Heart left ventricle (tissue), 16 donors: ENCODE measurements at regions not wholly inside any gene's neighbourhood (a gene's known extent, or its start where the extent isn't known, plus 50 kb on each side); places are given as distances from the start of the nearest gene placed in this dataset.

ENCODE experiments used
- ATAC-seq, 4 donors: fragments of 200-7000 bp; cut with Tn5 transposase; one replicate each; pipeline ENCODE4 v1.9.1; 2020 to 2022; ENCODE audit warnings: moderate library complexity in 4 of 4, mild to moderate bottlenecking in 3 of 4, moderate number of reproducible peaks in 1 of 4
- DNase-seq, 5 donors: peaks; one replicate each; pipeline ENCODE4 v3.0.0-alpha.2; 2020
- H3K27ac ChIP-seq, 12 donors: fragments of 200-600 bp; sonication (generic) in 4 of 12; one replicate each; pipeline versions ENCODE4 v1.5.0 to v1.8.0; 2016 to 2022; ENCODE audit warnings: mild to moderate bottlenecking in 2 of 12
- H3K27me3 ChIP-seq, 9 donors: fragments of 200-600 bp; sonication (generic) in 2 of 9; one replicate each; pipeline versions ENCODE4 v1.5.1 to v1.8.0; 2016 to 2022; ENCODE audit warnings: mild to moderate bottlenecking in 3 of 9
- H3K36me3 ChIP-seq, 9 donors: fragments of 200-600 bp; sonication (generic) in 2 of 9; one replicate each; pipeline versions ENCODE4 v1.5.0 to v1.8.0; 2018 to 2022; ENCODE audit warnings: mild to moderate bottlenecking in 2 of 9
- H3K4me1 ChIP-seq, 12 donors: fragments of 200-600 bp; sonication (generic) in 4 of 12; one replicate each; pipeline versions ENCODE4 v1.5.0 to v1.8.0; 2016 to 2022; ENCODE audit warnings: mild to moderate bottlenecking in 3 of 12
- H3K4me3 ChIP-seq, 12 donors: fragments of 200-600 bp; sonication (generic) in 4 of 12; one replicate each; pipeline versions ENCODE4 v1.5.0 to v1.8.0; 2017 to 2022; ENCODE audit warnings: mild to moderate bottlenecking in 9 of 12, moderate library complexity in 4 of 12
- H3K9me3 ChIP-seq, 12 donors: fragments of 200-600 bp; sonication (generic) in 4 of 12; one replicate each; pipeline versions ENCODE4 v1.5.0 to v1.8.0; 2016 to 2022; ENCODE audit warnings: mild to moderate bottlenecking in 1 of 12
- POLR2A ChIP-seq, 2 donors: fragments of 450-650 bp; IDR thresholded peaks; one replicate each; pipeline ENCODE4 v1.6.1; 2017; ENCODE audit warnings: antibody characterized with exemption in 2 of 2, mild to moderate bottlenecking in 2 of 2, moderate library complexity in 2 of 2
- WGBS, 4 donors: extraction: QIAGEN DNeasy Blood & Tissue Kit in 2 of 4; methylation state at CpG; one replicate each; pipeline versions ENCODE4 v1.1.5 to v1.1.7; 2013 to 2018; 5-methylcytosine and 5-hydroxymethylcytosine counted together
- intact Hi-C, 10 donors: fragments of 100-400 bp; cut with DNase I; formaldehyde crosslinking; loops; one replicate each; pipeline versions ENCODE4 v1.11.1 to v1.14.2; 2022
- TF ChIP-seq, protein P1 (sequence below), 12 donors: fragments of 200-600 bp; sonication (generic) in 4 of 12; IDR thresholded peaks; one replicate each; pipeline versions ENCODE4 v1.5.0 to v1.8.0; 2018 to 2022; ENCODE audit warnings: antibody characterized with exemption in 12 of 12, mild to moderate bottlenecking in 5 of 12
- donor health status: ischemic (EF 13 %, LVEDD 7.1; RV severe dilation, severe dysfunction).
- donor health status: healthy with polysubstance abuse.
- donor health status: DM: no; HTN: yes; CAD: no.
- donor health status: DM: no; HTN: no; CAD: no.
- donor health status: ischemic (EF 25% LVEDD 6.9; RV normal size, moderate dysfunction).
- donor health status: ischemic (EF 25% LVEDD 5.7; RV mildly dilated, moderate dysfunction).
- donor health status: healthy.
- donor health status: DM: yes; HTN: yes; CAD: no.
- donor health status: ischemic (EF 35%, LVEDD 5.7; RV mildly dilated, moderate dysfunction).
- donor health status: nonischemic (EF 11% LVEDD 7.7; RV severe dilation, severe dysfunction).
- donor health status: DM: yes; HTN: yes; CAD: no.
- donor health status: PGD.
- donor health status: ischemic (EF 29% LVEDD 5.4; RV normal size, mild dysfunction).
- donor health status: nonischemic (EF 23%, LVEDD 6.1; RV moderate dilation, normal function).

DNA sequence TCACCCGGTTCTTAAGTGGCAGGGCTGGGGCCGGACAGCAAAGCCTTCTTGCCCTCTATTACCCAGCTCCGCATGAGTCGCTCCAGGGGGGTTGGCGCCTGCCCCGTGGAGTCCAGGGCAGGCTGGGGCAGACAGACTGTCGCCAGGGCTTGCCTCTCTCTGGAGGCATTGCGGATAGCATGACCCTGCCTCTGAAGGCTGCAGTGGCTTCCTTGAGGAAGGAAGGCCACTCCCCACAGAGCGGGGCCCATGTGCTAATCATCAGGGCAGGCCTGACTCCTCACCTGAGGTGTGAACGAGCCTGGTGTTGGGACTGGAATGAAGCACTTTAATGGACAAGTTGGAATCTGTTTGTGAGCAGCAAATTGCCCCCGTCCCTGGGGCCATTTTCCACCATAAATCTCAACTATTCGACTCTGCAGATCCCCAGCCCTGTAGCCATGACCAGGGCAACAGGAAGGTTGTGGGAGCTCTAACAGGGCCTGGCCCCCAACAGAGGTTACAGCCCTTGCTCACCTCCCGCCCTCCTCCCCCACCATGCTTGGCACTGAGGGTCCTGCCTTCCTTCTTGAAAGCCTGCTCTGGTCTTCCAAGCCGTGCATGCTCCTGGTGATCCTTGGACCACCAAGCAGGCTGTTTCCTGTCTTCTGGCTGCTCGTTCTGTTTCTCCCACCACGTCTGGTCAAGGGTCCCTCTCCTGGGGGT is 144.9 kb upstream of the HAAO start:
- Histone ChIP-seq H3K4me3 (no peak overlapping the region), H3K27me3 (no peaks in the 10 kb centered on the region), H3K9me3 (no peaks in the 10 kb centered on the region), H3K36me3 (no peaks in the 10 kb centered on the region), H3K27ac (peak overlapping the region in 9 of 12 donors; percentile 16 to 57 (median 33)), H3K4me1 (peaks cover 0 to 71% (median 39%) of the 10 kb centered on the region in 12 donors)
- TF ChIP-seq, protein P1, sequence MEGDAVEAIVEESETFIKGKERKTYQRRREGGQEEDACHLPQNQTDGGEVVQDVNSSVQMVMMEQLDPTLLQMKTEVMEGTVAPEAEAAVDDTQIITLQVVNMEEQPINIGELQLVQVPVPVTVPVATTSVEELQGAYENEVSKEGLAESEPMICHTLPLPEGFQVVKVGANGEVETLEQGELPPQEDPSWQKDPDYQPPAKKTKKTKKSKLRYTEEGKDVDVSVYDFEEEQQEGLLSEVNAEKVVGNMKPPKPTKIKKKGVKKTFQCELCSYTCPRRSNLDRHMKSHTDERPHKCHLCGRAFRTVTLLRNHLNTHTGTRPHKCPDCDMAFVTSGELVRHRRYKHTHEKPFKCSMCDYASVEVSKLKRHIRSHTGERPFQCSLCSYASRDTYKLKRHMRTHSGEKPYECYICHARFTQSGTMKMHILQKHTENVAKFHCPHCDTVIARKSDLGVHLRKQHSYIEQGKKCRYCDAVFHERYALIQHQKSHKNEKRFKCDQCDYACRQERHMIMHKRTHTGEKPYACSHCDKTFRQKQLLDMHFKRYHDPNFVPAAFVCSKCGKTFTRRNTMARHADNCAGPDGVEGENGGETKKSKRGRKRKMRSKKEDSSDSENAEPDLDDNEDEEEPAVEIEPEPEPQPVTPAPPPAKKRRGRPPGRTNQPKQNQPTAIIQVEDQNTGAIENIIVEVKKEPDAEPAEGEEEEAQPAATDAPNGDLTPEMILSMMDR (IDR thresholded peaks at IDR 0.05) = no peak
- no peak for TF ChIP-seq POLR2A (IDR thresholded peaks at IDR 0.05)
- WGBS, 4 donors = 78 to 91% (median 81%) methylated on average over 10 to 16 of the region's 16 CpGs
- ATAC-seq (peak in 3 of 4 donors; percentile 17 to 36 (median 27)), DNase-seq (peak in 3 of 5 donors; percentile 50 to 72 (median 69))
- intact Hi-C loops = loop anchor here in 1 of 10 donors (5.0 kb wide), 1 partner anchor 80 kb away; no protein-coding TSS in a partner anchor

DNA sequence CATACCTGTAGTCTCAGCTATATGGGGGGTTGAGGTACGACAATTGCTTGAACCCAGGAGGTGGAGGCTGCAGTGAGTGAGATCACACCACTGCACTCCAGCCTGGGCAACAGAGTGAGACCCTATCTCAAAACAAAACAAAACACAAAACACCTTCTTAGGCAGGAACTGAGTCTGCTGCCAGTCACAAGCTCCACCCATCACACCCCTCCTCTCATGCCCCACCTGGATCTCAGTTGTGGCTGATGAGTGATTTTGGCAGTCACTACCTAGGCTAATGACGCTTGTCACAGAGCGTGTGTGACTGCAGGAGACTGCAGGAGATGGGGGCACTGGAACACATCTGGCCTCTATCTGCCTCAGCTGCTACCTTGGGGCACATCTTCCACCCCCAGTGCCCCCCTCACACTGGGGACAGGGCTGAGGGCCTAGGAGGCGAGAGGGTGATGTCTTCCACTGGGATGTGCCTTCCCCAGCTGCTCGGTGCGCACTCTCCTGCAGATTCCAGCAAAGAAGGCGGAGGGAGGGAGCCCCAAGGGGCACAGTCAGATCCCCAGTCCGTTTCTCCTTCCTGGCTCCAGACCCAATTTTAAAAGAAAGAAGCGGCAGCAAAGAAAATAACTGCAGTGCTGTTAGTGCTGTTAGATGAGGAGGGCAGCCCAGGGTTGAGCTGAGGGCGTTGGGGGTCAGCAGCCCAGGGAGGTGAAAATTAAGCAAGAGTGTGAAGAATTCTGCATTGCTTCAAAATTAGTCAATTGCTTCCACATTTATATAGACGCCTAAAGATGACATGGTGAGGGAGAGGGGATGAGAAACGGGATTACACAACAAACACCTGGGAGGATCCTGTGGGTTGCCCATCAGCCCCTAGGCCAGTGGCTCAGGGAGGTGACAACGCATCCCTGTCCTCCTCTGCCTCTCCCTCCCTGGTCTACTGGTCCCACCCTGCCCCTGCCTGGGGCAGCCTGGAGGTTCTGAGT is 143.6 kb upstream of the HAAO start:
- no peaks in the 10 kb centered on the region for H3K27me3 ChIP-seq
- peak in 2 of 5 donors; percentile 59 to 63 for DNase-seq
- no peaks in the 10 kb centered on the region for H3K9me3 ChIP-seq
- peaks cover 3 to 77% (median 48%) of the 10 kb centered on the region in 12 donors for H3K4me1 ChIP-seq
- no peak for ATAC-seq
- 50 to 64% (median 63%) methylated on average over 13 of the region's 13 CpGs for WGBS, 4 donors
- peak overlapping the region in 7 of 12 donors; percentile 16 to 57 (median 33) for H3K27ac ChIP-seq
- no peaks in the 10 kb centered on the region for H3K36me3 ChIP-seq
- TF ChIP-seq, protein P1 (IDR thresholded peaks at IDR 0.05) = no peak
- intact Hi-C loops = loop anchor here in 1 of 10 donors (5.0 kb wide), 1 partner anchor 79 kb away; no protein-coding TSS in a partner anchor
- H3K4me3 ChIP-seq = no peak overlapping the region

DNA sequence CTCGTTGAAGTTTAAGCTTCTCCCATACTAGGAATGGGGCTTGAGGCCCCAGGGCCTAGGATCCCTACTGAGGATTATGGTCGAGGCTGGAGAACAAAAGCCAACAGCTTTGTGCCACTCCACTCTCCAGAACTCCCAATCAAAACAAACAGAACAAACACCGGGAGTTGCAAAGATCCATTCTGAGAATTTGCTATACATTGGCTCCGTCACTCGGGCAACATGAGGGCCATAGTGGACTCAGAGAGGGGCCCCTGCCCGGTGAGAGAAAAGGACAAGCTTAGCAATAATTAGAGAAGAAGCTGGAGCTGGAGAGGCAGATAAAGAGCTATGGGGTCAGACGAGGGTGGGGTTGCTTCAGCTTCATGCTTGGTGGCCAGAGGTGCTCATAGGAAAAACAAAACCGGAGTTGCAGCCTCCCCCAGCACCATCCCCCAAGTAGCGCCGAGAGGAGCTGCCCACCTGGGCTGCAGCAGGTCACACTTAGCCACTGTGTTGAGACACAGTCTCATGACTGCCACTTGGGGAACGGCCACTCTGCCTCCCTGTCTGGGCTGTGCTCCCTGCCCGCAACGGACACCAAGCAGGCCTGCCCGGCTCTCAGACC is 142.3 kb upstream of the HAAO start:
- H3K27me3 ChIP-seq = no peaks in the 10 kb centered on the region
- peak in 1 of 5 donors; percentile 64 for DNase-seq
- no peaks in the 10 kb centered on the region for H3K36me3 ChIP-seq
- H3K4me3 ChIP-seq = no peak overlapping the region
- H3K4me1 ChIP-seq = peaks cover 3 to 85% (median 61%) of the 10 kb centered on the region in 12 donors
- no peaks in the 10 kb centered on the region for H3K9me3 ChIP-seq
- WGBS, 4 donors = 81 to 88% (median 83%) methylated on average over 12 to 14 of the region's 14 CpGs
- ATAC-seq = no peak
- intact Hi-C loops = loop anchor here in 3 of 10 donors (5.0 kb wide), 1 partner anchor 77 kb away; no protein-coding TSS in a partner anchor
- TF ChIP-seq POLR2A (IDR thresholded peaks at IDR 0.05) = no peak
- H3K27ac ChIP-seq = peak overlapping the region in 2 of 12 donors; percentile 14 to 16

DNA sequence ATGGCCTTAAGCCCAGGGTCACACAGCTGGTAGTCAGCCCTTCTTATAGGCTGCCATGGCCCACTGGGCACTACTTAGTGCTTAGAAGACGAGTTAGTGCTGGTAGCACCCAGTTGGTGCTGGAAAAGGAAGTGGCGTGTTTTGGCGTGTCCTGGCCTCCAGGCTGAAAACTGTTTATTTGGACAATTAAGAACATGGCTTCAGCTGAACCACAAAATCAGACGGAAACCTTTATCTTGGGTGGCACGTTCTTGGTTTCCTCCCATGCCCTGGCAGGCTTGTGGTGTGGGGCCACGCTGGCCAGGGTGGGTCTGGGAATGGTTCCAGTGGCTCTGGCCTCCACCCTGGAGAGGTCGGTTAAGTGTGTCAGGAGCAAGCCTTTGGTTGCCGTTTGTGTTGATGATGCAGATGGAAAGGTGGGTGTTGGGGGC is 141.5 kb upstream of the HAAO start:
- H3K27ac ChIP-seq = peak overlapping the region in 2 of 12 donors; percentile 14 to 55

More for the DNA sequence above, 141.5 kb upstream of the HAAO start:
- Histone ChIP-seq H3K27me3 (no peaks in the 10 kb centered on the region), H3K4me1 (peaks cover 8 to 86% (median 67%) of the 10 kb centered on the region in 12 donors), H3K9me3 (no peaks in the 10 kb centered on the region), H3K36me3 (no peaks in the 10 kb centered on the region), H3K4me3 (no peak overlapping the region)
- intact Hi-C loops = loop anchor here in 2 of 10 donors (5.0 kb wide), 1 partner anchor 77 kb away; no protein-coding TSS in a partner anchor
- DNase-seq (peak in 1 of 5 donors; percentile 51), ATAC-seq (no peak)
- no peak for TF ChIP-seq POLR2A (IDR thresholded peaks at IDR 0.05)
- TF ChIP-seq, protein P1 (IDR thresholded peaks at IDR 0.05) = no peak
- WGBS, 4 donors = 42 to 73% (median 53%) methylated on average over 7 to 8 of the region's 8 CpGs
